ENCODE measurements at regions not wholly inside any gene's neighbourhood (a gene's known extent, or its start where the extent isn't known, plus 50 kb on each side); places are given as distances from the start of the nearest gene placed in this dataset.

GRCh38 chr14:85421186-85421877 is 108.6 kb upstream of the FLRT2 start:
- TF ChIP-seq MZF1 (tag by site-specific recombination; IDR thresholded peaks at IDR 0.05; ENCODE audit: borderline replicate concordance) = no peak
- no peak for TF ChIP-seq ZNF362 (tag by site-specific recombination; IDR thresholded peaks at IDR 0.05)
- no peak for TF ChIP-seq CTCF (tag by site-specific recombination; IDR thresholded peaks at IDR 0.05)
- no peak for TF ChIP-seq REPIN1 (tag by site-specific recombination; IDR thresholded peaks at IDR 0.05; ENCODE audit: low read depth)
- no peak for TF ChIP-seq ZBTB1 (tag by site-specific recombination; IDR thresholded peaks at IDR 0.05)
- TF ChIP-seq ZNF398 (tag by site-specific recombination; IDR thresholded peaks at IDR 0.05) = no peak
- TF ChIP-seq ZFHX2 (tag by site-specific recombination; conservative IDR thresholded peaks at IDR 0.05) = no peak
- no peak for TF ChIP-seq ZNF350 (tag by site-specific recombination; IDR thresholded peaks at IDR 0.05)
- no peak for TF ChIP-seq TCF7L2 (IDR thresholded peaks at IDR 0.05; ENCODE audit: borderline replicate concordance, low read depth, low read length)
